ENCODE measurements at regions not wholly inside any gene's neighbourhood (a gene's known extent, or its start where the extent isn't known, plus 50 kb on each side); places are given as distances from the start of the nearest gene placed in this dataset.

GRCh38 chr11:108994887-108995286, 330.0 kb downstream of the DDX10 start:
- no peak for DNase-seq (ENCODE audit: low spot score)

- no peak for DNase-seq (ENCODE audit: low spot score)
Observed at GRCh38 chr11:108997826-108998225, 333.0 kb downstream of the DDX10 start.

- no peak for DNase-seq (ENCODE audit: low spot score)
Observed at GRCh38 chr11:109000531-109000930, 335.7 kb downstream of the DDX10 start.

- no peak for DNase-seq (ENCODE audit: low spot score)
Observed at GRCh38 chr11:109001585-109001984, 336.7 kb downstream of the DDX10 start.

- DNase-seq (ENCODE audit: low spot score), result no peak
Observed at GRCh38 chr11:109012991-109013390, 348.1 kb downstream of the DDX10 start.

GRCh38 chr11:109015283-109015682, 350.4 kb downstream of the DDX10 start:
- DNase-seq (ENCODE audit: low spot score), result no peak

- no peak for DNase-seq (ENCODE audit: low spot score)
Observed at GRCh38 chr11:109016724-109017123, 351.9 kb downstream of the DDX10 start.

- DNase-seq (ENCODE audit: low spot score), result no peak
Observed at GRCh38 chr11:109017489-109017888, 352.6 kb downstream of the DDX10 start.

GRCh38 chr11:109018639-109019038, 353.8 kb downstream of the DDX10 start:
- DNase-seq (ENCODE audit: low spot score), result no peak

GRCh38 chr11:109019342-109019936, 354.6 kb downstream of the DDX10 start:
- no peak for DNase-seq (ENCODE audit: low spot score)

- DNase-seq (ENCODE audit: low spot score), result no peak
Observed at GRCh38 chr11:109023036-109023435, 358.2 kb downstream of the DDX10 start.

GRCh38 chr11:109026891-109027489, 362.1 kb downstream of the DDX10 start:
- no peak for DNase-seq (ENCODE audit: low spot score)

- no peak for DNase-seq (ENCODE audit: low spot score)
Observed at GRCh38 chr11:109027851-109028250, 363.0 kb downstream of the DDX10 start.

- no peak for DNase-seq (ENCODE audit: low spot score)
Observed at GRCh38 chr11:109029927-109030326, 365.1 kb downstream of the DDX10 start.

- DNase-seq (ENCODE audit: low spot score), result no peak
Observed at GRCh38 chr11:109033627-109034338, 368.9 kb downstream of the DDX10 start.

GRCh38 chr11:109034339-109034696, 369.4 kb downstream of the DDX10 start:
- no peak for DNase-seq (ENCODE audit: low spot score)

- no peak for DNase-seq (ENCODE audit: low spot score)
Observed at GRCh38 chr11:109035284-109035683, 370.4 kb downstream of the DDX10 start.

GRCh38 chr11:109036011-109036410, 371.1 kb downstream of the DDX10 start:
- no peak for DNase-seq (ENCODE audit: low spot score)

GRCh38 chr11:109037856-109038780, 373.2 kb downstream of the DDX10 start:
- DNase-seq (ENCODE audit: low spot score), result no peak

- DNase-seq (ENCODE audit: low spot score), result no peak
Observed at GRCh38 chr11:109039611-109040010, 374.7 kb downstream of the DDX10 start.

- no peak for DNase-seq (ENCODE audit: low spot score)
Observed at GRCh38 chr11:109040303-109040702, 375.4 kb downstream of the DDX10 start.

- no peak for DNase-seq (ENCODE audit: low spot score)
Observed at GRCh38 chr11:109041876-109042275, 377.0 kb downstream of the DDX10 start.
